DMS53 (cell line): ENCODE measurements at regions not wholly inside any gene's neighbourhood (a gene's known extent, or its start where the extent isn't known, plus 50 kb on each side); places are given as distances from the start of the nearest gene placed in this dataset.
"Not testable (repeated sequence)": the region's sequence is repeated elsewhere in the genome, so short reads cannot be mapped to it uniquely, and the experiment has no call there.

ENCODE experiments used
- DNase-seq: peaks from one replicate; lab custom pipeline; 2025; lab: John Stamatoyannopoulos, UW

- DNase-seq: peak; percentile 1
Measured at GRCh38 chrX:28408017-28408723, 179.1 kb upstream of the IL1RAPL1 start.

DNA sequence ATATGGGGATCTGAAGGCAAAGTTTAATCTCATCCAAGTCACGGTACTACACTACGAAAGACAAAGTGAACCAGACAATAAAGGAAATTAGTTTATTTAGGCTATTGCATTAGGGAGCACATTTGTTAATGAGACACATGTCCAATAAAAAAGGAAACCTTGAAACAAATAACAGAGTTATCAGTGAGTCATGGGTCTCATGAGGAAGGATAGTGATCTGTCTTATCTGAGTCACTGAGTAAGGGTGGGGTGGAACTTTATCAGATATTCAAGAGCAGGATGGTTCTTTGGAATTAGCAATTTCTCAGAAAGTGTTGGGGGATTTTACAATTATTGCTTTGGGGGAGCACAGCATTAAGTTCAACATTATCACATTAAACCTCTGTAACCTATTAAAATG is 188.9 kb upstream of the IL1RAPL1 start:
- no peak for DNase-seq

DNA sequence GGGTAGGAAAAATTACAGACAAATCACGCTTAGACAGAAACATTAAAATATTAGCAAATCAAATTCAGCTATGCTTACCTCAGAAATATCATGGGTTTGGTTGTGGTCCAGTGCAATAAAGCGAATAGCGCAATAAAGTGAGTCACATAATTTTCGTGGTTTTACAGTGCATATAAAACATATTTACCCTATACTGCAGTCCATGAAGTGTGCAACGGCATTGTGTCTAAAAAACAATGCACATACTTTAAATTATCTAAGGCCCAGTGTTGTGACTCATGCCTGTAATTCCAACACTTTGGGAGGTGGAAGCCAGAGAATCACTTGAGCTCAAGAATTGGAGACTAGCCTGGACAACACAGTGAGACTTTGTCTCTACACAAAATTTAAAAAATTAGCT is 195.7 kb upstream of the IL1RAPL1 start:
- no peak for DNase-seq

DNA sequence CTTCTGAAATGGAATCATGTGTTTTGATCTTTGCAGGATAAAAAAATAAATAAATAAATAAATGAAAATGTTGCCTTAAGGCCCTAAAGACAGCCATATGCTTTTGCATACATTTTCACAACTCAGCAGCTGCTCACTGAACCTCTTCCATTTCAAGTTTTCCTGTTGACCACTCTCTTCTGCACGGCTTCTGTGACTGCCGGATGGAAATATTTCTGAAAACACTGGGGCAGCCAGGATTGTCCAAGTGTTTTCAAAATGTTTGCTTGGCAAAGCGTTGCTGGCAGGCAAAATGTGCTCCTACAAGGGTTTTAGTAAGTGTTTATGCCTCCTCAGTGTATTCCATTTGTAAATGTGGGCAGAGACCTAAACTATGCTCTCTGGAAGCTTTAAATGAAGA is 208.1 kb upstream of the IL1RAPL1 start:
- DNase-seq: no peak

- DNase-seq: not testable (repeated sequence)
Measured at GRCh38 chrX:28367649-28368048, 219.6 kb upstream of the IL1RAPL1 start.

GRCh38 chrX:28351801-28352200 is 235.4 kb upstream of the IL1RAPL1 start:
- DNase-seq: no peak

GRCh38 chrX:28349888-28350287 is 237.4 kb upstream of the IL1RAPL1 start:
- DNase-seq: no peak

DNA sequence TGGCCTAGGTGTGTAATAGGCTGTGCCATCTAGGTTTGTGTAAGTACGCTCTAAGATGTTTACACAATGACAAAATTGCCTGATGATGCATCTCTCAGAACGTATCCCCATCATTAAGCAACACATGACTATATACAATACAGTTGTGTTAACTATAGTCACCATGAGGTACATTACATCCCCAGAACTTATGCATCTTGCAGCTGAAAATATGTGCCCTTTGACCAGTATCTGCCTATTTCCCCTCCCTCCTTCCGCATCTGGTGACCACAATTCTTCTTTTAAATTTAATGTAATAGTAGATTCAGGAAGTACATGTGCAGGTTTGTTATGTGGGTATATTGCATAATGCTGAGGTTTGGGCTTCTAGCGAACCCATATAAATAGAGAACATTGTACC is 239.8 kb upstream of the IL1RAPL1 start:
- DNase-seq: no peak

GRCh38 chrX:28329156-28329555 is 258.1 kb upstream of the IL1RAPL1 start:
- DNase-seq: no peak

- DNase-seq: no peak
Measured at GRCh38 chrX:28324321-28324721, 262.9 kb upstream of the IL1RAPL1 start.

GRCh38 chrX:28321286-28321685 is 266.0 kb upstream of the IL1RAPL1 start:
- no peak for DNase-seq

- DNase-seq: peak; percentile 2
Measured at GRCh38 chrX:28312965-28313364, 274.3 kb upstream of the IL1RAPL1 start.

GRCh38 chrX:28312259-28312658 is 275.0 kb upstream of the IL1RAPL1 start:
- no peak for DNase-seq

- peak; percentile 32 for DNase-seq
Measured at GRCh38 chrX:28311466-28311865, 275.8 kb upstream of the IL1RAPL1 start.

DNA sequence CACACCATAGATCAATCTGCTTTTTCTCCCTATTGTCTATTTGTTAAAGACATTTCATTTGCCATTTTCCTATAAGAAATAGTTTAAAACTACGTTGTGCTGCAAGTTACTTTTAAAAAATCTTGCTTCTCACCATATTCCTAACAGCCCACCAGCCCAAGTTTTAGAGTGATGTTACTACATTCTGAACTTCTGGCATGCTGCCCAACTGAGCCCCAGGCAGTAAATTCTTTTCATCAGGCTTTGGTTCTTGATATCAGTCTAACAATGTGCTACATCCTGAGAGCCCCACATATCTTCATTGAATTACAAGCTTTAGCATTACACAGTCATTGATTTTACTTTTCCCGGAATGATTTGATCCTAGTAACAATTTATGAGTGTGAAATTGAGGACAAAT is 283.8 kb upstream of the IL1RAPL1 start:
- DNase-seq: no peak

DNA sequence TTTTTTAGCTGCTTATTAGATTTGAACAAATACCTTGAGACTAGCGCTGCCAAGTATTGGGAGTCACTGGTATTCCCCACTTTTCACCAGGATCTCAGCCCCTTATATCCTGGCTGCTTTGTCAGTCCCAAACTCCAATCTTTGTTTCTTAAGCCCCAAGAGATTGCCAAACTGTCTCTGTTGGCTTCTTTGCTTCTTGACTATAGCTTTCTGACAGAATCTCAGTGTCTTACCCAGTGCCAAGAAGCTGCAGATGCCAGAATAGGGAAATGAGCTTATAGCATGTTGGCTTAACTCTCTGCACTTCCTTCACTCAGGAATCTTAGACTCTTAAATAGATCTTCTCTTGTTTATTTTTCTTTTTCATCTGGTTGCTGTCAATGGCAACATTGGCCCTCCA is 297.5 kb upstream of the DCAF8L1 start:
- no peak for DNase-seq

GRCh38 chrX:28278251-28278650 is 297.0 kb upstream of the DCAF8L1 start:
- no peak for DNase-seq

GRCh38 chrX:28273736-28274135 is 292.5 kb upstream of the DCAF8L1 start:
- DNase-seq: peak; percentile 2

DNA sequence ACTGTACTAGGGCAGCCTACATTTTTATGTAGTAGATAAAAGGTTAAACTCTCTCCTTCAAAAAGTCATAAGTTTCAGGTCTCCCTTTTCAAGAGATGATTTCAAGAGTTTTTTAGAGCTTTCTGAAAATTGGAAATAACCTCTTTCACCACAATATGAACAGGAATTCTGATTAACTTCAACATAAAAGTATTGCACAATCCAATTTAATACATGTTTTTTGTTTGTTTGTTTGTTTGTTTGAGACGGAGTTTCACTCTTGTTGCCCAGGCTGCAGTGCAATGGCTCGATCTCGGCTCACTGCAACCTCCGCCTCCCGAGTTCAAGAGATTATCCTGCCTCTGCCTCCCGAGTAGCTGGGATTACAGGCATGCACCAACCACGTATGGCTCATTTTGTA is 265.4 kb upstream of the DCAF8L1 start:
- no peak for DNase-seq

DNA sequence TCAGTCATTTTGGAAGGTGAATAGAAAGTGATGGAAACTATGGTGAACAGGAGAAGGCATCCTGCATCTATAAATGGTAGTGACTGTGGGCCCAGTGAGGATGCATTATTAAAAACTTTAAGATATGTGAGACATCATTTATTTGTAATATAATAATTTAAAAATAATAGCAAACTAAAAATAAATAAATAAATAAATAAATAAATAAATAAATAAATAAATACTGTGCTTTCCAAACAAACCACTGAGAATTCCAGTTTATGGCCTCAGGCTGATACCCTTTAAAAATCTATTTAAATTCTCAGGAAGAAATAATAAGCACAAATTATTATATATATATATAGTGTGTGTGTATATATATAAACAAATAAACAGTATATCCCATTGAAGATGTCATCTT is 248.0 kb upstream of the DCAF8L1 start:
- no peak for DNase-seq

DNA sequence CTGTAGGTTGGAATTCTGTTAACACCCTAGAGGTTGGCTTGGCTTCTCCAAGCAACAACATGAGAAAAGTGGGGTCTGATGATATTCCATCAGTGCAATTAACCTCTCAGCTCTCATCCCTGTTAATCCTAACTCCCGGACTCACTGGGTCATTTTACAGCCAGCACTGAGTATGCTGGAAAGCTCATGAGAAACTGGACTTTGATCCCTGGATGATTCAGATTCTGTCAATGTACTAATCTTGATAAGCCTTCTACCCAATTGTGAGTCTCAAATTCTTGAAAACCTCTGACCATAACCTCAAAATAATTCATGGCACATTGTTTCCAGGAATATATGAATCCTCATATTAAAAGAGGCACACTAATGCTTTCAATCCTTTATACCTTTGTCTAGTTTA is 244.3 kb upstream of the DCAF8L1 start:
- peak; percentile 27 for DNase-seq

GRCh38 chrX:28223991-28224390 is 242.7 kb upstream of the DCAF8L1 start:
- DNase-seq: no peak

- no peak for DNase-seq
Measured at GRCh38 chrX:28223469-28223868, 242.2 kb upstream of the DCAF8L1 start.

DNA sequence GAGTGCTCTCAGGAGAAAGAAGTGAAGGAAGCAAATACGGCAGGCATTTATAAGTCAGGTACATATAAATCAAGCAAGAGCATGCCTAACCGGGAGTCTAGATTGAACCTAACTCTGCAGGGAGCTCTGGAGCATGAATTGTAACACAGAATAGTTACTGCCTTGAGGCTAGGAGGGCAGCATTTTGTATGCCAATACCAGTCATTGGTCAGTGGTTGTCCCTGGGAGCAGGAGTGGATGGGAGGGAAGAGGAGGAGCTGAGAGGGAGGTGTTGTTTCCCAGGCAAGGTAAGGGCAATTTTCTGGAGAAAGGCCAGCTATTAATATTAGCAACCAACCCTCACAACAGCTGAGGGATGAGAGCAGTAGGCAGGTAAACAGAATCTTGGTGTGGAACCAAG is 224.7 kb upstream of the DCAF8L1 start:
- DNase-seq: peak; percentile 76
